ENCODE measurements at regions not wholly inside any gene's neighbourhood (a gene's known extent, or its start where the extent isn't known, plus 50 kb on each side); places are given as distances from the start of the nearest gene placed in this dataset.

DNA sequence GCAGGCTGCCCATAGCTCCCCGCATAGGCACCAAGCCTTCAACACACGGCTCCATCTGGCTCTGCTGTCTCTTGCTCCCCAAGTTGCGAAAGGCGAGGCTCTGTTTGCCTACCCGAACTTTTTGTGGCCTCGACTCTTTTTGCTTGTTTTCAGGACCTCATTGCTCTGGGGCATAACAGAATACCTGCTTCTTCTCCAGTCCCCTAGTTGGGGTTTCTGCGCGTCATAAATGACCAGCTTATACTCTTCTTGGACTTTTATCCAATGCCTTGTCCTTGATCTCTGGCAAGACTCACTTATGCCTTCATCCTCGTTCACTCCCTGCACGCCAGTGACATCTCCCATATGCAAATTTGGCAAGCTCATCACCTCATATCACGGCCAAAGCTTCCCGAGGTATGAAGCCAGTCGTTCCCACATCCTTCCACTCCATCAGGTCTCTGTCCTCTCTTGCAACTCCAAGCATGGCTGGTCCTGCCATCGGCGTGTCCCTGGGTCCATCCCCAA, 238.8 kb upstream of the ADAMTS16 start:
- no peak overlapping the region for H2BK5ac ChIP-seq (ENCODE audit: low read length)
- no peak overlapping the region for H2BK15ac ChIP-seq (replicated peaks; ENCODE audit: low read depth)
- H3K4me3 ChIP-seq (ENCODE audit: low read length), result no peak overlapping the region
- WGBS (ENCODE audit: extremely low coverage, insufficient coverage, low lambda C conversion rate), result no CpG with 5 or more reads among the region's 15 CpGs
- no peak overlapping the region for H3K9ac ChIP-seq (ENCODE audit: low read length)
- DNase-seq, result no peak
- no peaks in the 10 kb centered on the region for H3K79me1 ChIP-seq (ENCODE audit: low read length)
- no peak overlapping the region for H3K27ac ChIP-seq (ENCODE audit: low read depth, low read length)
- H4K8ac ChIP-seq (ENCODE audit: low read depth, low read length), result no peak overlapping the region
- H3K4me1 ChIP-seq (ENCODE audit: control insufficient read depth, low read depth, low read length), result no peaks in the 10 kb centered on the region
- H3K79me2 ChIP-seq (ENCODE audit: control insufficient read depth, insufficient read depth, low read length), result no peaks in the 10 kb centered on the region
- H2AK5ac ChIP-seq (ENCODE audit: low read length), result no peak overlapping the region
- H3K56ac ChIP-seq (ENCODE audit: low read length), result no peak overlapping the region
- H3K36me3 ChIP-seq (ENCODE audit: control insufficient read depth, insufficient read depth, low read length), result no peaks in the 10 kb centered on the region
- no peak overlapping the region for H2BK120ac ChIP-seq (ENCODE audit: low read depth, low read length)
- H3K27me3 ChIP-seq (ENCODE audit: insufficient read depth, low read length, poor library complexity), result no peaks in the 10 kb centered on the region
- H3K4me2 ChIP-seq (ENCODE audit: low read length), result no peak overlapping the region
- H3K4ac ChIP-seq (ENCODE audit: low read depth, low read length), result no peak overlapping the region
- no peak overlapping the region for H3K18ac ChIP-seq (ENCODE audit: low read length)
- H3K23ac ChIP-seq (ENCODE audit: low read length), result no peak overlapping the region
- no peak overlapping the region for H4K5ac ChIP-seq (ENCODE audit: low read length)

DNA sequence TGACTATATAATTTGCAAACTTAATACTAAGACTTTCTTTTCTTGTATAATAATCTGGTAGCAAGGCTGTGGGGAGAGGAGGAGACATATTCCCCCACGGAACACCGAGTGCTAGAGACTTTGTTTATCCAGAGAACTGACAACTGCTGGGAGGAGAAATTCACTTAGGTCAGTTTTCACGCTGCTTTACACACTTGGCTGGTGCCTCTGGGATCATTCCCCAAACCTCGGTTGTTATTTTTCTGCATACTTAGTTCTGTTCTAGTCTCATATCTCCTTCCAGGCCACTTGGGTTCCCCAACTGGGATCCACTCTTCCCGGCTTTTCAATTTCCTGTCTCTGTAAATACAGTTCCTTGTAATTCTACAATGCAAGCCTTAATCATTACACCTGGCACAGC, 238.2 kb upstream of the ADAMTS16 start:
- Histone ChIP-seq H3K18ac (ENCODE audit: low read length) (no peak overlapping the region), H4K5ac (ENCODE audit: low read length) (no peak overlapping the region), H3K56ac (ENCODE audit: low read length) (no peak overlapping the region), H2AK5ac (ENCODE audit: low read length) (no peak overlapping the region), H2BK120ac (ENCODE audit: low read depth, low read length) (no peak overlapping the region), H3K36me3 (ENCODE audit: control insufficient read depth, insufficient read depth, low read length) (no peaks in the 10 kb centered on the region), H2BK5ac (ENCODE audit: low read length) (no peak overlapping the region), H4K8ac (ENCODE audit: low read depth, low read length) (no peak overlapping the region), H3K4me3 (ENCODE audit: low read length) (no peak overlapping the region), H3K79me1 (ENCODE audit: low read length) (no peaks in the 10 kb centered on the region), H3K27me3 (ENCODE audit: insufficient read depth, low read length, poor library complexity) (no peaks in the 10 kb centered on the region), H2BK15ac (replicated peaks; ENCODE audit: low read depth) (no peak overlapping the region), H3K4me1 (ENCODE audit: control insufficient read depth, low read depth, low read length) (no peaks in the 10 kb centered on the region), H3K79me2 (ENCODE audit: control insufficient read depth, insufficient read depth, low read length) (no peaks in the 10 kb centered on the region), H3K4ac (ENCODE audit: low read depth, low read length) (no peak overlapping the region), H3K4me2 (ENCODE audit: low read length) (no peak overlapping the region), H3K23ac (ENCODE audit: low read length) (no peak overlapping the region), H3K27ac (ENCODE audit: low read depth, low read length) (no peak overlapping the region), H3K9ac (ENCODE audit: low read length) (no peak overlapping the region)
- WGBS (ENCODE audit: extremely low coverage, insufficient coverage, low lambda C conversion rate), result no CpG with 5 or more reads among the region's 5 CpGs
- DNase-seq, result no peak

DNA sequence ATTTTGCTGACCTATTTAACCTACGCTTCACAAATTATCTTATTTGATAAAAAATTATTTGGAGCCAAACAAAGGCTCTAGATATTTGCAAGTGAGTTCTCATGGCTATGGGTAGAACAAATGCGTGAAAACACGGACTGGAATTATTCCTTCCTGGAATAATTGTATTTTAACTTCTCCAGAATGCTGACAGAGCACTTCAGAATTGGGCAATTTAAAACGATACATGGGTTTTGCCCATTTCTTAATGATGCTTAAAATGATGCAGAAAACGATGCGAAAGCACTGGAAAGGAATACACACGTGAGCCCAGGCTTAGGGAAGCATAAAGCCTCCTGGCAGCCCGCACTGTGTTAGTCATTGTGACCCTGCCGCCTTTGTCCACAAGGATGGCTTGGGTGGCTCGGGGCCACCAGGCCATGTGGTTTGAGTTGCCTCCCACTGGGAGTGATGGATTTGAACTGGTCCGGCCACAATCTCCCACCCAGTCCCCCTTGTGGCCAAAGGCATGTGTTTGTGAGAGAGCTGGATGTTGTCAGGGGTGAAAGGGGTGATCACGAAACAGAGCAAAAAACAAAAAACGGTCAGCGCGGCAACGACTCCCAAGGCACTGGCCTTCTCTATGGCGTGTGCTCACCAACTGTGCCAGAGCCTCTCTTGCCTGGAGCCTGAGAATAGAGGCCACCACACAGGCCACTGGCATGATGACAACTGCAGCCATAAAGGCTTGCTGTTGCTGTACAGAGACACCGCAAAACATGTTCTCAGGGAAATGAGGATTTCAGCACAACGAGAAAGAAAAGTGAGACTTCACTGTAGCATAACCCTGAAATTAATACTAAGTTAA, 234.2 kb upstream of the ADAMTS16 start:
- Histone ChIP-seq H4K8ac (ENCODE audit: low read depth, low read length) (no peak overlapping the region), H2BK120ac (ENCODE audit: low read depth, low read length) (no peak overlapping the region), H3K18ac (ENCODE audit: low read length) (no peak overlapping the region), H2BK15ac (replicated peaks; ENCODE audit: low read depth) (no peak overlapping the region), H3K27ac (ENCODE audit: low read depth, low read length) (no peak overlapping the region), H3K27me3 (ENCODE audit: insufficient read depth, low read length, poor library complexity) (no peaks in the 10 kb centered on the region), H3K79me1 (ENCODE audit: low read length) (no peaks in the 10 kb centered on the region), H4K5ac (ENCODE audit: low read length) (no peak overlapping the region), H3K4me3 (ENCODE audit: low read length) (no peak overlapping the region), H3K56ac (ENCODE audit: low read length) (peak overlapping the region; percentile 46), H3K79me2 (ENCODE audit: control insufficient read depth, insufficient read depth, low read length) (no peaks in the 10 kb centered on the region), H3K23ac (ENCODE audit: low read length) (no peak overlapping the region), H3K4me1 (ENCODE audit: control insufficient read depth, low read depth, low read length) (no peaks in the 10 kb centered on the region), H3K4me2 (ENCODE audit: low read length) (no peak overlapping the region), H2BK5ac (ENCODE audit: low read length) (no peak overlapping the region), H3K36me3 (ENCODE audit: control insufficient read depth, insufficient read depth, low read length) (no peaks in the 10 kb centered on the region), H3K4ac (ENCODE audit: low read depth, low read length) (no peak overlapping the region), H3K9ac (ENCODE audit: low read length) (no peak overlapping the region), H2AK5ac (ENCODE audit: low read length) (no peak overlapping the region)
- WGBS (ENCODE audit: extremely low coverage, insufficient coverage, low lambda C conversion rate), result 100% methylated on average over 1 of the region's 19 CpGs
- DNase-seq, result peak; percentile 73

DNA sequence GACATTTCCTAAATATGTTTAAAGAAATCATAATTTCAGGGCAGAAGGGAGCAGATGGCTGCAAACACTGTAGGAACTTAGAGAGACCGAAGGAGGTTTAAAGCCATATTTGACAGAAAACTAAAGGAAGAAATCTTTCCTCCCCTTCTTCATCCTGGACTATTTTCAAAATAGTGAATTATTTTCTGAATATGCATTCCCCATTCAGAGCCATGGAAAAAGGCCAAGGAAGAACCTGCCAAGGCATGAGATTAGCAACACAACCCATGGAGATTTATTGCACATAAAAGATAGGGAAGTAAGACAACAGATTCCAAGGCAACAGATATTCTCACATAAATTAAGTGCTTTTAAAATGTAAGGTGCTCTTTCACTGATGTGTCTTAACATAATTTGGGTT, 233.3 kb upstream of the ADAMTS16 start:
- Histone ChIP-seq H2AK5ac (ENCODE audit: low read length) (no peak overlapping the region), H3K36me3 (ENCODE audit: control insufficient read depth, insufficient read depth, low read length) (no peaks in the 10 kb centered on the region), H3K79me1 (ENCODE audit: low read length) (no peaks in the 10 kb centered on the region), H3K4me2 (ENCODE audit: low read length) (no peak overlapping the region), H3K4me3 (ENCODE audit: low read length) (no peak overlapping the region), H2BK15ac (replicated peaks; ENCODE audit: low read depth) (no peak overlapping the region), H4K8ac (ENCODE audit: low read depth, low read length) (no peak overlapping the region), H3K23ac (ENCODE audit: low read length) (no peak overlapping the region), H2BK5ac (ENCODE audit: low read length) (no peak overlapping the region), H3K4me1 (ENCODE audit: control insufficient read depth, low read depth, low read length) (no peaks in the 10 kb centered on the region), H4K5ac (ENCODE audit: low read length) (no peak overlapping the region), H3K27ac (ENCODE audit: low read depth, low read length) (no peak overlapping the region), H3K9ac (ENCODE audit: low read length) (no peak overlapping the region), H3K18ac (ENCODE audit: low read length) (no peak overlapping the region), H3K56ac (ENCODE audit: low read length) (no peak overlapping the region), H3K27me3 (ENCODE audit: insufficient read depth, low read length, poor library complexity) (no peaks in the 10 kb centered on the region), H3K79me2 (ENCODE audit: control insufficient read depth, insufficient read depth, low read length) (no peaks in the 10 kb centered on the region), H3K4ac (ENCODE audit: low read depth, low read length) (no peak overlapping the region), H2BK120ac (ENCODE audit: low read depth, low read length) (no peak overlapping the region)
- no CpG with 5 or more reads among the region's 1 CpG for WGBS (ENCODE audit: extremely low coverage, insufficient coverage, low lambda C conversion rate)
- DNase-seq, result no peak

DNA sequence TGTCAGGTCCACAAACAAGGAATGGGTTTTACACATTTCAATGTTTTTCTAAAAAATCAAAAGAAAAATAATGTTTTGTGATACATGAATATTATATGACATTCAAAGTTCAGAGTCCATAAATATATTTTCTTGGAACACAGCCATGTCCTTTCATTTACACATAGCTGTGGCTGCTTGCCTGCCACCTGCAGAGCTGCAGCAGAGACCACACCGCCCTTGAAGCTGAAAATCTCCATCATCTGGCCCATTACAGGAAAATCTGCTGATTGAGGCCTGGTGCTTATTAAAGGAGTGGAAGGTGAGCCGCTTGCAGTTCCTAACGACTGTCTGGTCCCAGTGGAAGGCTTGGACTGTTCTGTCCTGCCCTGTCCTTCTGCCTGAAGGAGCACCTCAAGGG, 232.6 kb upstream of the ADAMTS16 start:
- no peak overlapping the region for H3K27ac ChIP-seq (ENCODE audit: low read depth, low read length)
- H3K18ac ChIP-seq (ENCODE audit: low read length), result no peak overlapping the region
- no peak overlapping the region for H3K56ac ChIP-seq (ENCODE audit: low read length)
- H3K79me2 ChIP-seq (ENCODE audit: control insufficient read depth, insufficient read depth, low read length), result no peaks in the 10 kb centered on the region
- H3K27me3 ChIP-seq (ENCODE audit: insufficient read depth, low read length, poor library complexity), result no peaks in the 10 kb centered on the region
- no peak overlapping the region for H2BK15ac ChIP-seq (replicated peaks; ENCODE audit: low read depth)
- no peak overlapping the region for H3K4me2 ChIP-seq (ENCODE audit: low read length)
- no peak overlapping the region for H3K4me3 ChIP-seq (ENCODE audit: low read length)
- H2BK120ac ChIP-seq (ENCODE audit: low read depth, low read length), result no peak overlapping the region
- no peak for DNase-seq
- no peaks in the 10 kb centered on the region for H3K36me3 ChIP-seq (ENCODE audit: control insufficient read depth, insufficient read depth, low read length)
- H3K4me1 ChIP-seq (ENCODE audit: control insufficient read depth, low read depth, low read length), result no peaks in the 10 kb centered on the region
- whole genome bisulfite sequencing (ENCODE audit: extremely low coverage, insufficient coverage, low lambda C conversion rate), result no CpG with 5 or more reads among the region's 3 CpGs
- H2BK5ac ChIP-seq (ENCODE audit: low read length), result no peak overlapping the region
- H2AK5ac ChIP-seq (ENCODE audit: low read length), result no peak overlapping the region
- no peak overlapping the region for H3K4ac ChIP-seq (ENCODE audit: low read depth, low read length)
- H3K79me1 ChIP-seq (ENCODE audit: low read length), result no peaks in the 10 kb centered on the region
- H4K5ac ChIP-seq (ENCODE audit: low read length), result no peak overlapping the region
- H4K8ac ChIP-seq (ENCODE audit: low read depth, low read length), result no peak overlapping the region
- no peak overlapping the region for H3K23ac ChIP-seq (ENCODE audit: low read length)
- H3K9ac ChIP-seq (ENCODE audit: low read length), result no peak overlapping the region

DNA sequence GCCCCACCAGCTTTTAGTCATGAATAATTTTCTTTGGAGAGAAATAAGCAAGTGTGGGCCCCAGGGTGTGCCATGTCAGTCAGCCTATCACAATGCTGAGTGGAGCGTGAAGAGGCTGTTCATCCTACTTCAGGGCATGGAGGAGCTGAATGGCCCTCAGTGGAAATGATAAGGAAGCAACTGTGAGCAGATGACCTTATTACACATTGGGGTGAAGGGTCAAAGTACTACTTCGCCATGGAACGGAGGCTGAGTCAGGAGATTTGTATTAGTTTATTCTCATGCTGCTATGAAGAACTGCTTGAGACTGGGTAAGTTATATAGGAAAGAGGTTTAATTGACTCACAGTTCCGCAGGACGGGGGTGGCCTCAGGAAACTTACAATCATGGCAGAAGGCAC, 231.0 kb upstream of the ADAMTS16 start:
- Histone ChIP-seq H3K79me1 (ENCODE audit: low read length) (no peaks in the 10 kb centered on the region), H3K79me2 (ENCODE audit: control insufficient read depth, insufficient read depth, low read length) (no peaks in the 10 kb centered on the region), H3K4ac (ENCODE audit: low read depth, low read length) (no peak overlapping the region), H2BK120ac (ENCODE audit: low read depth, low read length) (no peak overlapping the region), H4K5ac (ENCODE audit: low read length) (no peak overlapping the region), H3K27me3 (ENCODE audit: insufficient read depth, low read length, poor library complexity) (no peaks in the 10 kb centered on the region), H3K56ac (ENCODE audit: low read length) (no peak overlapping the region), H3K23ac (ENCODE audit: low read length) (no peak overlapping the region), H2BK5ac (ENCODE audit: low read length) (no peak overlapping the region), H3K36me3 (ENCODE audit: control insufficient read depth, insufficient read depth, low read length) (no peaks in the 10 kb centered on the region), H2BK15ac (replicated peaks; ENCODE audit: low read depth) (no peak overlapping the region), H3K4me2 (ENCODE audit: low read length) (no peak overlapping the region), H3K4me1 (ENCODE audit: control insufficient read depth, low read depth, low read length) (no peaks in the 10 kb centered on the region), H3K27ac (ENCODE audit: low read depth, low read length) (no peak overlapping the region), H4K8ac (ENCODE audit: low read depth, low read length) (no peak overlapping the region), H2AK5ac (ENCODE audit: low read length) (no peak overlapping the region), H3K9ac (ENCODE audit: low read length) (no peak overlapping the region), H3K4me3 (ENCODE audit: low read length) (no peak overlapping the region), H3K18ac (ENCODE audit: low read length) (no peak overlapping the region)
- no CpG with 5 or more reads among the region's 5 CpGs for WGBS (ENCODE audit: extremely low coverage, insufficient coverage, low lambda C conversion rate)
- DNase-seq, result no peak
